PC-3 (cell line): ENCODE measurements at regions not wholly inside any gene's neighbourhood (a gene's known extent, or its start where the extent isn't known, plus 50 kb on each side); places are given as distances from the start of the nearest gene placed in this dataset.

ENCODE experiments used
- ATAC-seq: fragments of 200-7000 bp; cut with Tn5 transposase; 2 replicates; pipeline ENCODE4 v1.9.1; 2020; ENCODE audit warnings: mild to moderate bottlenecking, moderate library complexity
- BruUV-seq: library from RNA; stranded (reverse); fragments of 400-500 nt; replicated peaks from 2 replicates; lab custom pipeline; 2021; lab: Mats Ljungman, UMichigan
- CTCF ChIA-PET: fragments of 300-600 bp; sonication (Branson Sonifier 250); formaldehyde crosslinking; loops from one replicate; lab custom pipeline; 2022; ENCODE audit warnings: antibody characterized with exemption; lab: Charles Lee
- POLR2A ChIA-PET: fragments of 300-600 bp; sonication (Branson Sonifier 250); formaldehyde crosslinking; loops from one replicate; lab custom pipeline; 2022; ENCODE audit warnings: antibody characterized with exemption; ENCODE audit not compliant: unreplicated experiment; lab: Charles Lee
- DNase-seq: peaks from one replicate; pipeline ENCODE4 v3.0.0-alpha.2; 2015
- H2AFZ ChIP-seq: fragments of 300-600 bp; sonication (generic); 2 replicates; pipeline ENCODE4 v1.6.0; 2016; ENCODE audit warnings: antibody characterized with exemption, low read length
- H3F3A ChIP-seq: fragments of 300-600 bp; sonication (generic); one replicate; pipeline ENCODE4 v1.6.0; 2017; ENCODE audit warnings: antibody characterized with exemption, low read length, control low read depth, mild to moderate bottlenecking; ENCODE audit not compliant: unreplicated experiment
- H3K27ac ChIP-seq: fragments of 300-600 bp; sonication (generic); 2 replicates; pipeline ENCODE4 v1.5.1; 2016; ENCODE audit warnings: mild to moderate bottlenecking, low read length
- H3K27me3 ChIP-seq: fragments of 300-600 bp; sonication (generic); 2 replicates; pipeline ENCODE4 v1.6.1; 2016; ENCODE audit warnings: low read length, mixed read lengths
- H3K36me3 ChIP-seq: fragments of 300-600 bp; sonication (generic); 2 replicates; pipeline ENCODE4 v1.6.1; 2016; ENCODE audit warnings: low read depth, mixed run types, low read length, mixed read lengths
- H3K4me1 ChIP-seq: fragments of 300-600 bp; sonication (generic); 2 replicates; pipeline ENCODE4 v1.5.1; 2016; ENCODE audit warnings: low read length; ENCODE audit not compliant: insufficient read depth
- H3K4me2 ChIP-seq: fragments of 300-600 bp; sonication (generic); 2 replicates; pipeline ENCODE4 v1.6.0; 2016; ENCODE audit warnings: low read length
- H3K4me3 ChIP-seq: fragments of 300-600 bp; sonication (generic); 2 replicates; pipeline ENCODE4 v1.5.1; 2016; ENCODE audit warnings: mild to moderate bottlenecking, low read length, mixed read lengths
- H3K79me2 ChIP-seq: fragments of 300-600 bp; sonication (generic); 2 replicates; pipeline ENCODE4 v1.6.1; 2017; ENCODE audit warnings: low read length, mixed read lengths
- H3K9ac ChIP-seq: fragments of 300-600 bp; sonication (generic); 2 replicates; pipeline ENCODE4 v1.6.0; 2016; ENCODE audit warnings: mild to moderate bottlenecking, low read length
- H3K9me2 ChIP-seq: fragments of 300-600 bp; sonication (generic); replicated peaks from 2 replicates; pipeline ENCODE4 v1.6.1; 2016; ENCODE audit warnings: mixed run types, low read length, mixed read lengths
- H3K9me3 ChIP-seq: fragments of 300-600 bp; sonication (generic); 2 replicates; pipeline ENCODE4 v1.6.1; 2016; ENCODE audit warnings: low read length, mixed read lengths
- H4K20me1 ChIP-seq: fragments of 300-600 bp; sonication (generic); 2 replicates; pipeline ENCODE4 v1.6.1; 2016; ENCODE audit warnings: low read length, mixed read lengths
- CTCF ChIP-seq: fragments of 300-600 bp; sonication (generic); conservative IDR thresholded peaks from 2 replicates; pipeline ENCODE4 v1.5.1; 2017; ENCODE audit warnings: antibody characterized with exemption, low read depth, mild to moderate bottlenecking, low read length
- EZH2 ChIP-seq: fragments of 300-600 bp; sonication (generic); IDR thresholded peaks from one replicate; pipeline ENCODE4 v1.6.1; 2017; ENCODE audit warnings: antibody characterized with exemption, mild to moderate bottlenecking, low read length; ENCODE audit not compliant: unreplicated experiment
- EZH2phosphoT487 ChIP-seq: fragments of 300-600 bp; sonication (generic); IDR thresholded peaks from 2 replicates; pipeline ENCODE4 v1.6.1; 2018; ENCODE audit warnings: mild to moderate bottlenecking, antibody characterized with exemption, low read length, borderline replicate concordance
- intact Hi-C: fragments of 100-400 bp; cut with micrococcal nuclease; formaldehyde crosslinking; loops from 2 replicates; pipeline ENCODE4 v1.9.0; 2023

GRCh38 chr2:164384434-164384833, 236.8 kb downstream of the GRB14 start:
- BruUV-seq, result no TSS peak
- TF ChIP-seq CTCF (no peak), EZH2 (no peak), EZH2phosphoT487 (no peak)
- ChIA-PET POLR2A (no interaction called here), CTCF (no interaction called here)
- Histone ChIP-seq H3K9me2 (no peaks in the 10 kb centered on the region), H3K36me3 (no peaks in the 10 kb centered on the region), H3F3A (no peaks in the 10 kb centered on the region), H3K4me2 (no peak overlapping the region), H3K79me2 (no peaks in the 10 kb centered on the region), H3K27ac (no peak overlapping the region), H2AFZ (no peak overlapping the region), H3K4me3 (no peak overlapping the region), H3K4me1 (peaks cover 5% of the 10 kb centered on the region; the same call in 1 of the 2 replicates), H4K20me1 (no peaks in the 10 kb centered on the region), H3K9ac (no peak overlapping the region), H3K9me3 (no peaks in the 10 kb centered on the region), H3K27me3 (peaks cover 61% of the 10 kb centered on the region)
- intact Hi-C loops, result no loop called here
- no peak for DNase-seq
- no peak for ATAC-seq

DNA sequence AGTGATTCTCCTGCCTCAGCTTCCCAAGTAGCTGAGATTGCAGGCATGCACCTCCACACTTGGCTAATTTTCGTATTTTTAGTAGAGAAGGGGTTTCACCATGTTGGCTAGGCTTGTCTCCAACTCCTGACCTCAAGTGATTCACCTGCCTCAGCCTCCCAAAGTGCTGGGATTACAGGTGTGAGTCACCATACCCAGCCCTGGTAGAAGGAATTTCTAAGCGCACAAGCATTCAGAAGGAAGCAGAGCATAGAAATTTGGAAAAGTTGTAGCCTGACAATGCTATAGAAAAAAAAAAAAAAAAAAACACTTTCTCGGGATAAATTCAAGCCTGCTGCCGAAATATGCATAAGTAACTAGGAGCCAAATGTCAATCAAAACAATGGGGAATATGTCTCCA, 249.4 kb downstream of the GRB14 start:
- H3K4me3 ChIP-seq, result no peak overlapping the region
- intact Hi-C loops, result no loop called here
- H3K36me3 ChIP-seq, result no peaks in the 10 kb centered on the region
- no peaks in the 10 kb centered on the region for H3K9me2 ChIP-seq
- H3K4me1 ChIP-seq, result no peaks in the 10 kb centered on the region
- no peaks in the 10 kb centered on the region for H3K9me3 ChIP-seq
- ChIA-PET POLR2A (no interaction called here), CTCF (no interaction called here)
- no TSS peak for BruUV-seq
- TF ChIP-seq CTCF (no peak), EZH2phosphoT487 (no peak), EZH2 (no peak)
- no peaks in the 10 kb centered on the region for H3F3A ChIP-seq
- H3K4me2 ChIP-seq, result no peak overlapping the region
- ATAC-seq (no peak), DNase-seq (peak; percentile 9)
- H3K27ac ChIP-seq, result no peak overlapping the region
- no peaks in the 10 kb centered on the region for H4K20me1 ChIP-seq
- no peaks in the 10 kb centered on the region for H3K79me2 ChIP-seq
- H3K27me3 ChIP-seq, result peaks cover 16% of the 10 kb centered on the region
- H3K9ac ChIP-seq, result no peak overlapping the region
- no peak overlapping the region for H2AFZ ChIP-seq

DNA sequence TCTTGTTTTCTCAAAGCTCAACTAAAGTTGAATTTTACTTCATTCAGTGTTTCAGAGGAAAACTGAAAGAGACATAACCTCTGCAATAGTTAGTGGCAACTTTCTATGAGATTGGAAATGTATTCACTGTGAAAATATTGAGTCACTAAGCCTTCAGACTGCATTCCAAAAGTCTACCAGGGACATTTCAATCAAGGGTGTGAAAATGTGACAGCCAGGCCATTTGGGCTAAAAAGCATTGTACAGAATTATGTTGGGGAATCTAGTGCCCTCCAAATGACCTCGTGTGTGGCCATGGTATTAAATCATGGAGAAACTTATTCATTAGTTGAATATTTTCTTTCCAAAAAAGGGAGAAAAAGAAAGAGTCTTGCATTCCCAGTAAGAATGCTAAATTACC, 251.9 kb downstream of the GRB14 start:
- ATAC-seq, result no peak
- ChIA-PET POLR2A (no interaction called here), CTCF (no interaction called here)
- H3F3A ChIP-seq, result no peaks in the 10 kb centered on the region
- H3K36me3 ChIP-seq, result no peaks in the 10 kb centered on the region
- TF ChIP-seq EZH2phosphoT487, result no peak
- no peak for TF ChIP-seq CTCF
- no peak for TF ChIP-seq EZH2
- H4K20me1 ChIP-seq, result no peaks in the 10 kb centered on the region
- no peak overlapping the region for H3K27ac ChIP-seq
- no peaks in the 10 kb centered on the region for H3K79me2 ChIP-seq
- H3K4me3 ChIP-seq, result no peak overlapping the region
- BruUV-seq, result no TSS peak
- no peak overlapping the region for H2AFZ ChIP-seq
- 0 out of 2 replicates have a peak, but pooled peaks cover 4% of the 10 kb centered on the region for H3K27me3 ChIP-seq
- H3K4me1 ChIP-seq, result no peaks in the 10 kb centered on the region
- no peak for DNase-seq
- H3K4me2 ChIP-seq, result no peak overlapping the region
- no peaks in the 10 kb centered on the region for H3K9me3 ChIP-seq
- intact Hi-C loops, result no loop called here
- H3K9me2 ChIP-seq, result no peaks in the 10 kb centered on the region
- H3K9ac ChIP-seq, result no peak overlapping the region
